Endothelial cell of umbilical vein (primary cell): ENCODE measurements at regions not wholly inside any gene's neighbourhood (a gene's known extent, or its start where the extent isn't known, plus 50 kb on each side); places are given as distances from the start of the nearest gene placed in this dataset.

Experiments
- BruUV-seq: library from RNA; stranded (reverse); fragments of 400-500 nt; replicated peaks from 2 replicates; lab custom pipeline; 2021; lab: Mats Ljungman, UMichigan
- CTCF ChIA-PET: fragments of 300-600, 350-600 bp; sonication (Branson Sonifier 250); formaldehyde crosslinking; loops from one replicate; lab custom pipeline; 2021; ENCODE audit warnings: antibody characterized with exemption, inconsistent platforms; lab: Charles Lee
- POLR2A ChIA-PET: fragments of 300-600, 350-600 bp; sonication (Branson Sonifier 250); formaldehyde crosslinking; loops from one replicate; lab custom pipeline; 2021; ENCODE audit warnings: antibody characterized with exemption, inconsistent platforms; lab: Charles Lee
- DNase-seq: peaks from one replicate; pipeline ENCODE4 v3.0.0-alpha.2; 2011; ENCODE audit warnings: low read depth, low spot score
- FAIRE-seq: peaks from 2 replicates; lab custom pipeline; 2011; peaks lifted over from hg19 to GRCh38; lab: Jason Lieb, UNC
- H2AFZ ChIP-seq: 2 replicates; pipeline ENCODE4 v1.6.0; 2012; ENCODE audit warnings: low read depth, low read length, control low read depth, inconsistent platforms
- H3K27ac ChIP-seq: 2 replicates; pipeline ENCODE4 v1.5.1; 2011; ENCODE audit warnings: low read depth, mild to moderate bottlenecking, control low read depth, low read length, moderate library complexity; ENCODE audit not compliant: insufficient read depth
- H3K27me3 ChIP-seq, 2 experiments: 2 replicates each; pipeline versions ENCODE4 v1.6.0 to v1.6.1; 2011; ENCODE audit warnings: low read length in 2 of 2, mixed read lengths in 1 of 2; ENCODE audit not compliant: control insufficient read depth in 2 of 2, insufficient read depth in 2 of 2
- H3K36me3 ChIP-seq, 2 experiments: 2 replicates in 1 of 2; 3 replicates in 1 of 2; pipeline ENCODE4 v1.5.1; 2011; ENCODE audit warnings: low read length in 2 of 2, mild to moderate bottlenecking in 1 of 2, moderate library complexity in 1 of 2; ENCODE audit not compliant: control insufficient read depth in 2 of 2, insufficient read depth in 2 of 2; ENCODE audit errors: extremely low read depth in 1 of 2
- H3K4me1 ChIP-seq: 3 replicates; pipeline ENCODE4 v1.5.1; 2011; ENCODE audit warnings: mild to moderate bottlenecking, low read length; ENCODE audit not compliant: control insufficient read depth, insufficient read depth; ENCODE audit errors: extremely low read depth
- H3K4me2 ChIP-seq: 2 replicates; pipeline ENCODE4 v1.6.1; 2011; ENCODE audit warnings: low read length, control low read depth, mixed read lengths; ENCODE audit not compliant: insufficient read depth
- H3K4me3 ChIP-seq, 3 experiments: fragments of 200-600 bp in 1 of 3; sonication (generic), shearing (Covaris generic) in 1 of 3; replicated peaks in 1 of 3; 2 replicates each; pipeline ENCODE4 v1.5.1; 2011 to 2016; ENCODE audit warnings: control low read depth in 3 of 3, low read length in 3 of 3, mild to moderate bottlenecking in 2 of 3, inconsistent platforms in 1 of 3, low read depth in 1 of 3, moderate library complexity in 1 of 3; ENCODE audit not compliant: insufficient read depth in 1 of 3
- H3K79me2 ChIP-seq: 2 replicates; pipeline ENCODE4 v1.6.0; 2012; ENCODE audit warnings: low read length, inconsistent platforms; ENCODE audit not compliant: control insufficient read depth, insufficient read depth
- H3K9ac ChIP-seq: replicated peaks from 2 replicates; pipeline ENCODE3; 2011; ENCODE audit warnings: low read length, control low read depth; ENCODE audit not compliant: insufficient read depth; ENCODE audit errors: extremely low read depth
- H3K9me1 ChIP-seq: replicated peaks from 3 replicates; pipeline ENCODE4 v1.6.0; 2011; ENCODE audit warnings: mild to moderate bottlenecking, low read length; ENCODE audit not compliant: control insufficient read depth, insufficient read depth; ENCODE audit errors: extremely low read depth
- H3K9me3 ChIP-seq: replicated peaks from 2 replicates; pipeline ENCODE4 v1.5.1; 2012; ENCODE audit warnings: low read length, inconsistent platforms; ENCODE audit not compliant: control insufficient read depth, insufficient read depth
- H4K20me1 ChIP-seq: replicated peaks from 2 replicates; pipeline ENCODE3; 2011; ENCODE audit warnings: mild to moderate bottlenecking, low read length; ENCODE audit not compliant: control insufficient read depth, insufficient read depth; ENCODE audit errors: extremely low read depth
- CTCF ChIP-seq, 2 donors: IDR thresholded peaks; 1 replicate in 1 of 2; 2 replicates in 1 of 2; pipeline ENCODE4 v1.5.1; 2011; ENCODE audit warnings: low read length in 2 of 2, mild to moderate bottlenecking in 2 of 2, moderate library complexity in 2 of 2, control low read depth in 1 of 2, inconsistent platforms in 1 of 2, low read depth in 1 of 2; ENCODE audit not compliant: insufficient read depth in 1 of 2; ENCODE audit errors: extremely low read depth in 1 of 2
- EZH2 ChIP-seq: IDR thresholded peaks from 2 replicates; pipeline ENCODE4 v1.6.1; 2012; ENCODE audit warnings: borderline replicate concordance, low read depth, mild to moderate bottlenecking, moderate library complexity, low read length, inconsistent platforms; ENCODE audit not compliant: severe bottlenecking
- FOS ChIP-seq: IDR thresholded peaks from 2 replicates; pipeline ENCODE4 v1.6.1; 2011; ENCODE audit warnings: mild to moderate bottlenecking, low read length, moderate library complexity, borderline replicate concordance; ENCODE audit not compliant: insufficient read depth
- GATA2 ChIP-seq: IDR thresholded peaks from 2 replicates; pipeline ENCODE4 v1.7.0; 2011; ENCODE audit warnings: low read depth, mild to moderate bottlenecking, moderate library complexity, mixed read lengths, low read length; ENCODE audit not compliant: insufficient read length, insufficient read depth
- JUN ChIP-seq: IDR thresholded peaks from 2 replicates; pipeline ENCODE4 v1.6.1; 2011; ENCODE audit warnings: borderline replicate concordance, low read depth; ENCODE audit not compliant: insufficient read length, insufficient read depth
- MAX ChIP-seq: IDR thresholded peaks from 2 replicates; pipeline ENCODE4 v1.6.1; 2011; ENCODE audit not compliant: insufficient read depth, insufficient read length
- MYC ChIP-seq: IDR thresholded peaks from one replicate; pipeline ENCODE4 v1.6.1; 2011; ENCODE audit warnings: mild to moderate bottlenecking, low read depth, low read length
- POLR2A ChIP-seq: IDR thresholded peaks from 2 replicates; pipeline ENCODE4 v1.6.1; 2012; ENCODE audit warnings: low read depth, mild to moderate bottlenecking, control low read depth, low read length
- POLR2AphosphoS5 ChIP-seq: IDR thresholded peaks from 2 replicates; pipeline ENCODE4 v1.6.1; 2012; ENCODE audit warnings: low read depth, mild to moderate bottlenecking, control low read depth, low read length, moderate library complexity; ENCODE audit not compliant: insufficient read depth
- dilution Hi-C: fragments of 300-500 bp; cut with MboI; formaldehyde crosslinking; loops from one replicate; pipeline ENCODE4 v1.15.0; 2019; ENCODE audit warnings: low sequenced_read_pairs; ENCODE audit not compliant: extremely low pct_ligation_motif_present
- intact Hi-C: fragments of 100-400 bp; cut with micrococcal nuclease; formaldehyde crosslinking; loops from one replicate; pipeline ENCODE4 v1.10.0; 2022

- intact Hi-C loops (no loop called here), dilution Hi-C loops (no loop called here)
- no peaks in the 10 kb centered on the region for H3K4me1 ChIP-seq
- CTCF ChIA-PET = no interaction called here
- H3K9ac ChIP-seq = no peak overlapping the region
- DNase-seq (no peak), FAIRE-seq (no peak)
- no peak overlapping the region for H3K27ac ChIP-seq
- H3K36me3 ChIP-seq = no peaks in the 10 kb centered on the region
- H3K4me3 ChIP-seq = no peak overlapping the region
- H4K20me1 ChIP-seq = no peaks in the 10 kb centered on the region
- no peak for TF ChIP-seq FOS
- no peak for TF ChIP-seq JUN
- no peak for TF ChIP-seq MAX
- TF ChIP-seq GATA2 = no peak
- TF ChIP-seq POLR2A = no peak
- TF ChIP-seq CTCF (IDR thresholded peaks at IDR 0.05; ENCODE audit: extremely low read depth in 1 of 2, insufficient read depth in 1 of 2, low read depth in 1 of 2, low read length in 2 of 2) = no peak
- TF ChIP-seq POLR2AphosphoS5 = no peak
- TF ChIP-seq MYC = no peak
- no peak for TF ChIP-seq EZH2
- POLR2A ChIA-PET = no interaction called here
- no peaks in the 10 kb centered on the region for H3K9me1 ChIP-seq
- H3K27me3 ChIP-seq = no peaks in the 10 kb centered on the region
- no peak overlapping the region for H3K4me2 ChIP-seq
- H2AFZ ChIP-seq = no peak overlapping the region
- peaks cover 2% of the 10 kb centered on the region for H3K9me3 ChIP-seq
- BruUV-seq = no TSS peak
- H3K79me2 ChIP-seq = no peaks in the 10 kb centered on the region
These were observed 126.1 kb downstream of the DRD1 start for GRCh38 chr5:175317872-175318271.
